ENCODE measurements at regions not wholly inside any gene's neighbourhood (a gene's known extent, or its start where the extent isn't known, plus 50 kb on each side); places are given as distances from the start of the nearest gene placed in this dataset.

DNA sequence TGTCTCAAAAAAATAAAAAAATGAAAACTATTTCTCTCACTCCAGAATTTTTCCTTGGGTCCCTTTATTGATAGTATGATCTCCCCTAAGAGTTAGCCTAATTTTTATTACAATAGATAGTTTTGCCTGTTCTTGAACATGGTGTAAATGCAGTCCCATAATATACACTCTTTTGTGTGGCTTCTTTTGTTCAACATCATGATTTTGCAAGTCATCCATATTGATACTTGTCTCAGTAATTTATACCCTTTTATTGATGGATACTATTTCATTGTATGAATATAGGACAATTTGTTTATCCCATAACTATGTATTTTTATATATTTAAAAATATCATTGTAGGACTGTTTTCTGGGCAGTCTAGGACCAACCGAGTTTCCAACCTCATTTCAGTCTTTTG is 207.0 kb downstream of the UTP18 start:
- Histone ChIP-seq H3K27ac (no peak overlapping the region), H3K4me1 (no peaks in the 10 kb centered on the region), H3K4me3 (no peak overlapping the region), H3K36me3 (no peaks in the 10 kb centered on the region), H3K27me3 (no peaks in the 10 kb centered on the region), H3K9me3 (no peaks in the 10 kb centered on the region)
- DNase-seq = no peak
- intact Hi-C loops (cut with DNase I; ENCODE audit: low total_unique reads) = no loop called here
- TF ChIP-seq, protein P1, sequence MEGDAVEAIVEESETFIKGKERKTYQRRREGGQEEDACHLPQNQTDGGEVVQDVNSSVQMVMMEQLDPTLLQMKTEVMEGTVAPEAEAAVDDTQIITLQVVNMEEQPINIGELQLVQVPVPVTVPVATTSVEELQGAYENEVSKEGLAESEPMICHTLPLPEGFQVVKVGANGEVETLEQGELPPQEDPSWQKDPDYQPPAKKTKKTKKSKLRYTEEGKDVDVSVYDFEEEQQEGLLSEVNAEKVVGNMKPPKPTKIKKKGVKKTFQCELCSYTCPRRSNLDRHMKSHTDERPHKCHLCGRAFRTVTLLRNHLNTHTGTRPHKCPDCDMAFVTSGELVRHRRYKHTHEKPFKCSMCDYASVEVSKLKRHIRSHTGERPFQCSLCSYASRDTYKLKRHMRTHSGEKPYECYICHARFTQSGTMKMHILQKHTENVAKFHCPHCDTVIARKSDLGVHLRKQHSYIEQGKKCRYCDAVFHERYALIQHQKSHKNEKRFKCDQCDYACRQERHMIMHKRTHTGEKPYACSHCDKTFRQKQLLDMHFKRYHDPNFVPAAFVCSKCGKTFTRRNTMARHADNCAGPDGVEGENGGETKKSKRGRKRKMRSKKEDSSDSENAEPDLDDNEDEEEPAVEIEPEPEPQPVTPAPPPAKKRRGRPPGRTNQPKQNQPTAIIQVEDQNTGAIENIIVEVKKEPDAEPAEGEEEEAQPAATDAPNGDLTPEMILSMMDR (IDR thresholded peaks at IDR 0.05) = no peak
- no peak for TF ChIP-seq POLR2A (IDR thresholded peaks at IDR 0.05)

DNA sequence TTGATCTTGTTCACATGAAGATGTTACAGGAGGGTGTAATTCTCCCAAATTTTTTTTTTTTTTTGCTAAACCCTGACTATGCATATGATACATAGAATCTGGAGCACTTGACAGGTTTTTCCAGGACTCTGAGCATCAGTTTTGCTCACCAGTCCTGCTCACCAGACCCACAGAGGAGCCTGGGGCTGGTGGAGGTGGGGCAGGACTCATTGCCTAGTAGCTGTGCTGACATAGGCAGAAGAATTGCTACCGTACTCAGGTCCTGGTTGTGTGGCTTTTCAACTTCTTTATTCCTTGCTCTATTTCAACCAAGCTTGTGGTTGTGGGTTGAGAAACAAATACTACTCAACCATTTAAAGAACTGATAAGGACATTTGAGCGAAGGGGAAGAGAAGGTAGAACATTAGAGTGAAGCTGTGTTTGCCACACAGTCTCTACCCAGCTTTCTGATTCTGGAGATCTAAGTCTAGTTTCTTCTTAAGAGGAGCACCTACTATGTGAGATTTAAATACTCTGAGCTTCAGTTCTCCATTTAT is 212.4 kb downstream of the UTP18 start:
- no peak for TF ChIP-seq POLR2A (IDR thresholded peaks at IDR 0.05)
- TF ChIP-seq, protein P1 (IDR thresholded peaks at IDR 0.05) = no peak
- intact Hi-C loops (cut with DNase I; ENCODE audit: low total_unique reads) = no loop called here
- DNase-seq = no peak
- no peaks in the 10 kb centered on the region for H3K9me3 ChIP-seq
- H3K27me3 ChIP-seq = no peaks in the 10 kb centered on the region
- no peaks in the 10 kb centered on the region for H3K4me1 ChIP-seq
- no peak overlapping the region for H3K4me3 ChIP-seq
- H3K36me3 ChIP-seq = no peaks in the 10 kb centered on the region
- H3K27ac ChIP-seq = no peak overlapping the region

- Histone ChIP-seq H3K27ac (no peak overlapping the region), H3K9me3 (no peaks in the 10 kb centered on the region), H3K4me1 (no peaks in the 10 kb centered on the region), H3K36me3 (no peaks in the 10 kb centered on the region), H3K27me3 (no peaks in the 10 kb centered on the region), H3K4me3 (no peak overlapping the region)
- DNase-seq = no peak
- TF ChIP-seq, protein P1 (IDR thresholded peaks at IDR 0.05) = no peak
- no peak for TF ChIP-seq POLR2A (IDR thresholded peaks at IDR 0.05)
- intact Hi-C loops (cut with DNase I; ENCODE audit: low total_unique reads) = no loop called here
Observed at GRCh38 chr17:51474764-51475163, 214.4 kb downstream of the UTP18 start.

GRCh38 chr17:51475730-51476129 is 215.4 kb downstream of the UTP18 start:
- Histone ChIP-seq H3K27ac (no peak overlapping the region), H3K4me3 (no peak overlapping the region), H3K27me3 (no peaks in the 10 kb centered on the region), H3K36me3 (no peaks in the 10 kb centered on the region), H3K4me1 (no peaks in the 10 kb centered on the region), H3K9me3 (no peaks in the 10 kb centered on the region)
- no peak for TF ChIP-seq POLR2A (IDR thresholded peaks at IDR 0.05)
- TF ChIP-seq, protein P1 (IDR thresholded peaks at IDR 0.05) = no peak
- intact Hi-C loops (cut with DNase I; ENCODE audit: low total_unique reads) = no loop called here
- no peak for DNase-seq

DNA sequence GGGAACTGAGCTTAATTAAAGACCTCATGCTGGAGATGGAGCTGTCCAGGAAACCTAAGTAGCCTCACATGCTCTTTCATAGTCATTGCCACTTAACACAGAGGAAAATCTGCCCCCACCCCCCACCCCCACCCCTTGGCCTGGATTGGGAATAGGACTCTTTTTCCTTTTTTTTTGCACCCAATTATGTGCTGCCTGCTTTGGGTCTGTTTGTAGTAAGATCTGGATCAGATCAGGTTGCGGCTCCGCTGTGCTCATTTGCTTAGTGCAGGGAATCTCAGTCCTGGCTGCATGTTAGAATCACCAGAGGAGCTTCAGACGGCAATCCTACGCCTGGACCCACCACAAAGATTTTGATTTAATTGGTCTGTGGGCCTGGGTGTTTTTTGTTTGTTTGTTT is 219.0 kb downstream of the UTP18 start:
- H3K9me3 ChIP-seq = peaks cover 0 to 4% of the 10 kb centered on the region in 2 donors
- no peak overlapping the region for H3K27ac ChIP-seq
- no peak for DNase-seq
- no peaks in the 10 kb centered on the region for H3K27me3 ChIP-seq
- H3K4me1 ChIP-seq = no peaks in the 10 kb centered on the region
- H3K4me3 ChIP-seq = no peak overlapping the region
- TF ChIP-seq, protein P1 (IDR thresholded peaks at IDR 0.05) = no peak
- no peak for TF ChIP-seq POLR2A (IDR thresholded peaks at IDR 0.05)
- H3K36me3 ChIP-seq = no peaks in the 10 kb centered on the region
- intact Hi-C loops (cut with DNase I; ENCODE audit: low total_unique reads) = no loop called here

Data from uterus (tissue), 3 donors.